GM21381 (cell line): ENCODE measurements at regions not wholly inside any gene's neighbourhood (a gene's known extent, or its start where the extent isn't known, plus 50 kb on each side); places are given as distances from the start of the nearest gene placed in this dataset.

Experiments used
- ATAC-seq: cut with Tn5 transposase; IDR thresholded peaks from one replicate; pipeline ENCODE4 v1.9.1; 2021; ENCODE audit warnings: mild to moderate bottlenecking, moderate library complexity; ENCODE audit not compliant: unreplicated experiment

GRCh38 chr9:106726070-106726815 is 136.7 kb upstream of the ZNF462 start:
- ATAC-seq: no peak

- ATAC-seq: no peak
Measured at GRCh38 chr9:106727969-106728368, 135.0 kb upstream of the ZNF462 start.

- no peak for ATAC-seq
Measured at GRCh38 chr9:106728860-106729259, 134.1 kb upstream of the ZNF462 start.

GRCh38 chr9:106731910-106732309 is 131.1 kb upstream of the ZNF462 start:
- no peak for ATAC-seq

- no peak for ATAC-seq
Measured at GRCh38 chr9:106733828-106734380, 129.1 kb upstream of the ZNF462 start.

- ATAC-seq: no peak
Measured at GRCh38 chr9:106737516-106737915, 125.5 kb upstream of the ZNF462 start.

GRCh38 chr9:106738109-106738508 is 124.9 kb upstream of the ZNF462 start:
- ATAC-seq: no peak

- ATAC-seq: no peak
Measured at GRCh38 chr9:106745457-106745856, 117.5 kb upstream of the ZNF462 start.

GRCh38 chr9:106745876-106746275 is 117.1 kb upstream of the ZNF462 start:
- ATAC-seq: no peak

GRCh38 chr9:106751681-106752080 is 111.3 kb upstream of the ZNF462 start:
- ATAC-seq: no peak

GRCh38 chr9:106752581-106752980 is 110.4 kb upstream of the ZNF462 start:
- no peak for ATAC-seq

- peak; percentile 83 for ATAC-seq
Measured at GRCh38 chr9:106753155-106753671, 109.8 kb upstream of the ZNF462 start.

GRCh38 chr9:106755736-106756135 is 107.2 kb upstream of the ZNF462 start:
- ATAC-seq: no peak

- ATAC-seq: no peak
Measured at GRCh38 chr9:106757514-106757913, 105.5 kb upstream of the ZNF462 start.

- ATAC-seq: peak; percentile 78
Measured at GRCh38 chr9:106758911-106759310, 104.1 kb upstream of the ZNF462 start.

- no peak for ATAC-seq
Measured at GRCh38 chr9:106761493-106761892, 101.5 kb upstream of the ZNF462 start.

GRCh38 chr9:106766616-106767015 is 96.3 kb upstream of the ZNF462 start:
- no peak for ATAC-seq

- no peak for ATAC-seq
Measured at GRCh38 chr9:106769331-106769730, 93.6 kb upstream of the ZNF462 start.

GRCh38 chr9:106771608-106772007 is 91.4 kb upstream of the ZNF462 start:
- ATAC-seq: no peak

- no peak for ATAC-seq
Measured at GRCh38 chr9:106772523-106773290, 90.3 kb upstream of the ZNF462 start.

- no peak for ATAC-seq
Measured at GRCh38 chr9:106773750-106774149, 89.2 kb upstream of the ZNF462 start.

GRCh38 chr9:106775960-106776359 is 87.0 kb upstream of the ZNF462 start:
- ATAC-seq: no peak
